ENCODE measurements at regions not wholly inside any gene's neighbourhood (a gene's known extent, or its start where the extent isn't known, plus 50 kb on each side); places are given as distances from the start of the nearest gene placed in this dataset.

DNA sequence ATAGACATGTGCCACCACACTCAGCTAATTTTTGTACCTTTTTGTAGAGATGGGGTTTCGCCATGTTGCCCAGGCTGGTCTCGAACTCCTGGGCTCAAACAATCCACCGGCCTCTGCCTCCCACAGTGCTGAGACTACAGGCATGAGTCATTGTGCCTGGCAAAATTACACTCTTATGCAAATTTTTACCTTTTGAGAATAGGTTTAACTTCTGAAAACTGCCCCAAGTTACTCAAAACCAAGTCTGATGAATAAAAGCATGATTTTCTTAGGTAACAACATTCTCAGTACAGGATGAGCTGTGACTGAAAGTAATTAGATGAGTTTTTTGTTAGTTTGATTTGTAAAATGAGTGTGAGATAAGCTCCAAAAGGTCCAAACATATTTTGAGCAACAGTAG is 166.0 kb downstream of the RPS29 start:
- no peak for TF ChIP-seq POLR2A (IDR thresholded peaks at IDR 0.05)
- TF ChIP-seq, protein P1, sequence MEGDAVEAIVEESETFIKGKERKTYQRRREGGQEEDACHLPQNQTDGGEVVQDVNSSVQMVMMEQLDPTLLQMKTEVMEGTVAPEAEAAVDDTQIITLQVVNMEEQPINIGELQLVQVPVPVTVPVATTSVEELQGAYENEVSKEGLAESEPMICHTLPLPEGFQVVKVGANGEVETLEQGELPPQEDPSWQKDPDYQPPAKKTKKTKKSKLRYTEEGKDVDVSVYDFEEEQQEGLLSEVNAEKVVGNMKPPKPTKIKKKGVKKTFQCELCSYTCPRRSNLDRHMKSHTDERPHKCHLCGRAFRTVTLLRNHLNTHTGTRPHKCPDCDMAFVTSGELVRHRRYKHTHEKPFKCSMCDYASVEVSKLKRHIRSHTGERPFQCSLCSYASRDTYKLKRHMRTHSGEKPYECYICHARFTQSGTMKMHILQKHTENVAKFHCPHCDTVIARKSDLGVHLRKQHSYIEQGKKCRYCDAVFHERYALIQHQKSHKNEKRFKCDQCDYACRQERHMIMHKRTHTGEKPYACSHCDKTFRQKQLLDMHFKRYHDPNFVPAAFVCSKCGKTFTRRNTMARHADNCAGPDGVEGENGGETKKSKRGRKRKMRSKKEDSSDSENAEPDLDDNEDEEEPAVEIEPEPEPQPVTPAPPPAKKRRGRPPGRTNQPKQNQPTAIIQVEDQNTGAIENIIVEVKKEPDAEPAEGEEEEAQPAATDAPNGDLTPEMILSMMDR (IDR thresholded peaks at IDR 0.05): no peak

Data from adrenal gland (tissue), 5 donors.